Neural cell (in vitro differentiated cells): ENCODE measurements at regions not wholly inside any gene's neighbourhood (a gene's known extent, or its start where the extent isn't known, plus 50 kb on each side); places are given as distances from the start of the nearest gene placed in this dataset.

Experiments used
- H2AFZ ChIP-seq: fragments of 200-600, 300-800 bp; sonication (generic), shearing (Covaris generic); 2 replicates; pipeline ENCODE4 v1.6.0; 2014; ENCODE audit warnings: low read depth, mild to moderate bottlenecking, antibody characterized with exemption, low read length, moderate library complexity
- H3F3A ChIP-seq: fragments of 200-600 bp; shearing (Covaris generic); 2 replicates; pipeline ENCODE4 v1.6.1; 2016; ENCODE audit warnings: mild to moderate bottlenecking, moderate library complexity, mixed read lengths, antibody characterized with exemption, low read length; ENCODE audit not compliant: insufficient read depth, poor library complexity, severe bottlenecking
- H3K27ac ChIP-seq: fragments of 200-600, 300-800 bp; sonication (generic), shearing (Covaris generic); 2 replicates; pipeline ENCODE4 v1.5.1; 2014; ENCODE audit warnings: mild to moderate bottlenecking, low read length, moderate library complexity
- H3K27me3 ChIP-seq: fragments of 300-800, 200-600 bp; sonication (generic), shearing (Covaris generic); 2 replicates; pipeline ENCODE4 v1.6.0; 2014; ENCODE audit warnings: mild to moderate bottlenecking, low read depth, low read length, moderate library complexity; ENCODE audit not compliant: insufficient read depth
- H3K36me3 ChIP-seq: fragments of 300-800, 200-600 bp; sonication (generic), shearing (Covaris generic); 2 replicates; pipeline ENCODE4 v1.5.1; 2014; ENCODE audit warnings: mild to moderate bottlenecking, antibody characterized with exemption, low read length, moderate library complexity; ENCODE audit not compliant: insufficient read depth
- H3K4me2 ChIP-seq: fragments of 300-800, 200-600 bp; sonication (generic), shearing (Covaris generic); 2 replicates; pipeline ENCODE4 v1.6.0; 2014; ENCODE audit warnings: mild to moderate bottlenecking, low read length
- H3K4me3 ChIP-seq: fragments of 300-800, 200-600 bp; sonication (generic), shearing (Covaris generic); 2 replicates; pipeline ENCODE4 v1.5.1; 2014; ENCODE audit warnings: mild to moderate bottlenecking, low read length, moderate library complexity
- H3K79me2 ChIP-seq: fragments of 200-600 bp; shearing (Covaris generic); replicated peaks from 2 replicates; pipeline ENCODE4 v1.6.0; 2014; ENCODE audit warnings: mild to moderate bottlenecking, low read length, moderate library complexity; ENCODE audit not compliant: insufficient read depth
- H3K9ac ChIP-seq: fragments of 300-800, 200-600 bp; sonication (generic), shearing (Covaris generic); 2 replicates; pipeline ENCODE4 v1.6.1; 2016; ENCODE audit warnings: mild to moderate bottlenecking, low read length, mixed read lengths
- H3K9me2 ChIP-seq: fragments of 200-600 bp; shearing (Covaris generic); 2 replicates; pipeline ENCODE4 v1.6.1; 2016; ENCODE audit warnings: mild to moderate bottlenecking, low read length, mixed read lengths; ENCODE audit not compliant: insufficient read depth
- H3K9me3 ChIP-seq: fragments of 200-600, 300-800 bp; sonication (generic), shearing (Covaris generic); 2 replicates; pipeline ENCODE4 v1.6.1; 2016; ENCODE audit warnings: mild to moderate bottlenecking, mixed run types, low read length, moderate library complexity, mixed read lengths
- H4K20me1 ChIP-seq: fragments of 200-600 bp; shearing (Covaris generic); 2 replicates; pipeline ENCODE4 v1.6.1; 2016; ENCODE audit warnings: mild to moderate bottlenecking, mixed run types; ENCODE audit not compliant: insufficient read depth
- CTCF ChIP-seq: fragments of 450-650 bp; IDR thresholded peaks from 2 replicates; pipeline ENCODE4 v1.5.1; 2014; ENCODE audit warnings: antibody characterized with exemption, mild to moderate bottlenecking, moderate library complexity; ENCODE audit not compliant: poor library complexity, severe bottlenecking
- EP300 ChIP-seq: fragments of 450-650 bp; conservative IDR thresholded peaks from 2 replicates; pipeline ENCODE4 v1.6.1; 2014; ENCODE audit warnings: antibody characterized with exemption, mild to moderate bottlenecking, moderate library complexity; ENCODE audit not compliant: poor library complexity, severe bottlenecking
- EZH2 ChIP-seq: fragments of 200-600, 300-800 bp; shearing (Covaris generic), sonication (generic); IDR thresholded peaks from 2 replicates; pipeline ENCODE4 v1.6.1; 2014; ENCODE audit warnings: antibody characterized with exemption, low read length, borderline replicate concordance, mild to moderate bottlenecking; ENCODE audit not compliant: insufficient read depth, poor library complexity, severe bottlenecking
- MXI1 ChIP-seq: fragments of 450-650 bp; conservative IDR thresholded peaks from 2 replicates; pipeline ENCODE4 v1.6.1; 2014; ENCODE audit warnings: antibody characterized with exemption, mild to moderate bottlenecking; ENCODE audit not compliant: poor library complexity, severe bottlenecking
- POLR2AphosphoS5 ChIP-seq: IDR thresholded peaks from 2 replicates; pipeline ENCODE4 v1.6.1; 2012
- RAD21 ChIP-seq: fragments of 450-650 bp; conservative IDR thresholded peaks from 2 replicates; pipeline ENCODE4 v1.6.1; 2014; ENCODE audit warnings: antibody characterized with exemption, mild to moderate bottlenecking, moderate library complexity
- REST ChIP-seq: IDR thresholded peaks from 2 replicates; pipeline ENCODE4 v1.6.1; 2012; ENCODE audit warnings: borderline replicate concordance
- SMC3 ChIP-seq: fragments of 450-650 bp; conservative IDR thresholded peaks from 2 replicates; pipeline ENCODE4 v1.6.1; 2014; ENCODE audit warnings: antibody characterized with exemption, mild to moderate bottlenecking, moderate library complexity; ENCODE audit not compliant: poor library complexity
- TAF1 ChIP-seq: IDR thresholded peaks from 2 replicates; pipeline ENCODE4 v1.6.1; 2012; ENCODE audit warnings: low read depth

- no peak overlapping the region for H3K27ac ChIP-seq
Measured at GRCh38 chr14:65805113-65805473, 392.6 kb downstream of the FUT8 start.

GRCh38 chr14:65808390-65808789, 395.9 kb downstream of the FUT8 start:
- Histone ChIP-seq H3K9me2 (no peaks in the 10 kb centered on the region), H3K27ac (no peak overlapping the region), H3K9me3 (no peaks in the 10 kb centered on the region), H3K4me2 (no peak overlapping the region), H2AFZ (no peak overlapping the region), H3K4me3 (no peak overlapping the region), H3K27me3 (no peaks in the 10 kb centered on the region), H3F3A (no peaks in the 10 kb centered on the region), H3K36me3 (no peaks in the 10 kb centered on the region), H4K20me1 (no peaks in the 10 kb centered on the region), H3K9ac (no peak overlapping the region), H3K79me2 (no peaks in the 10 kb centered on the region)
- no peak for TF ChIP-seq RAD21
- peak; percentile 18 for TF ChIP-seq EP300

More at GRCh38 chr14:65805113-65805473, 392.6 kb downstream of the FUT8 start:
- H3K9me3 ChIP-seq, result no peaks in the 10 kb centered on the region
- no peak overlapping the region for H3K4me3 ChIP-seq
- no peaks in the 10 kb centered on the region for H4K20me1 ChIP-seq
- H2AFZ ChIP-seq, result no peak overlapping the region
- H3F3A ChIP-seq, result no peaks in the 10 kb centered on the region
- no peaks in the 10 kb centered on the region for H3K79me2 ChIP-seq
- H3K9ac ChIP-seq, result no peak overlapping the region
- no peak for TF ChIP-seq TAF1
- no peak for TF ChIP-seq CTCF
- no peak for TF ChIP-seq EP300
- TF ChIP-seq SMC3, result no peak
- TF ChIP-seq EZH2, result no peak
- TF ChIP-seq POLR2AphosphoS5, result no peak
- TF ChIP-seq REST, result no peak
- no peak for TF ChIP-seq RAD21
- TF ChIP-seq MXI1, result no peak
- no peaks in the 10 kb centered on the region for H3K9me2 ChIP-seq
- H3K27me3 ChIP-seq, result no peaks in the 10 kb centered on the region
- no peaks in the 10 kb centered on the region for H3K36me3 ChIP-seq
- no peak overlapping the region for H3K4me2 ChIP-seq

- Histone ChIP-seq H3K9me3 (no peaks in the 10 kb centered on the region), H3K9ac (no peak overlapping the region), H3K9me2 (no peaks in the 10 kb centered on the region), H3K79me2 (no peaks in the 10 kb centered on the region), H3F3A (no peaks in the 10 kb centered on the region), H3K4me3 (no peak overlapping the region), H3K27me3 (no peaks in the 10 kb centered on the region), H3K27ac (no peak overlapping the region), H2AFZ (no peak overlapping the region), H3K4me2 (no peak overlapping the region), H4K20me1 (no peaks in the 10 kb centered on the region), H3K36me3 (no peaks in the 10 kb centered on the region)
- no peak for TF ChIP-seq REST
- TF ChIP-seq MXI1, result no peak
- TF ChIP-seq EP300, result no peak
- TF ChIP-seq RAD21, result no peak
- no peak for TF ChIP-seq TAF1
- TF ChIP-seq EZH2, result no peak
- no peak for TF ChIP-seq POLR2AphosphoS5
- no peak for TF ChIP-seq CTCF
- TF ChIP-seq SMC3, result no peak
Measured at GRCh38 chr14:65810322-65810721, 397.8 kb downstream of the FUT8 start.
